ENCODE measurements at regions not wholly inside any gene's neighbourhood (a gene's known extent, or its start where the extent isn't known, plus 50 kb on each side); places are given as distances from the start of the nearest gene placed in this dataset.
A peak's percentile ranks its signal among the peaks of the same experiment; 100 is the strongest.

DNA sequence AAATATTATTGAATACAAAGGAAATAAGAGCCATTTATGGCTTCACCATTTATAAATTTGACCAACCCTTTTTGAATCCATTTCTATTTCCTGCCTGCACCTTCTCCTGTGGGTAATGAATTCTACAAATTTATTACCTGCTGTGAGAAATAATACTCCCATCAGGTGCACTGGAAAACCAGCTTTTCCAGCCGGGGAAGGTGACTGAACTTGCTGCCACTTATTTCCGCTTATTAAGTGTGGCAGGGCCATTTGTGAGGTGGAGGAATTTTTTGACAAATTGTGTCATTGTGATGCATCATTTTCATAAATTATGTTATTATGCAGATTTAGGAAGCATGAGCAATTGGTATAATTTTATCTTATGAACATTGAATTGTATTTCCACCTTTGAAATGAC is 151.1 kb downstream of the SQOR start:
- H3K4me3 ChIP-seq (ENCODE audit: low read depth, low read length, poor library complexity, severe bottlenecking) = no peak overlapping the region

DNA sequence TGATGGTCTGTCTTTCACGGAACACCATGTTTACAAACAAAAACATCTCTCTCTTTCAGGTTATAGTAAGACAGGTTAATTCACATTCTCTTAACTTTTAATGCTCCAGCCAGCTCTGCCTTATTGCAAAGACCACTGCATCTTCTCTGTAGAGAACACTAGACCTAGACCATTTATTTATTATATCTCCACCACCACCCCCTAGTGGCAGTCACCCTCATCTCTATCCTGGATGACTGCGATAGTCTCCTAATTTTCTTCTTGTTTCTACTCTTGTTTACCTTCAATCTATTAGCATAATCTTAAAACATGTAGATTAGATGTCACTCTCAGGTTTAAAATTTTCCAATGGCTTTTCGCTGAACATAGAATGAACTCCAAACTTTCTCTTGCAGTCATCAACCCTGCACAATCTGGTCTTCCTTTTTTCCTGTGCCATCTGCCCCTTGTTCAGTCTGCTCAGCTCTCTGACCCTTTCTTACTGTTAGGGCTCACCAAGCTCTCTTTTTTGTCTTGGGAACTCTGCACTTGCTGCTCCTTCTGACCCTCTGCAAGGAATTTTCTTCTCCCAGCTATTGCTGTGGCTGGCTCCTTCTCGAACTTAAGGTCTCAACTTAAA is 155.6 kb downstream of the SQOR start:
- H3K4me3 ChIP-seq (ENCODE audit: low read depth, low read length, poor library complexity, severe bottlenecking) = no peak overlapping the region
- H2AFZ ChIP-seq (ENCODE audit: low read length) = no peak overlapping the region
- no peaks in the 10 kb centered on the region for H3K79me2 ChIP-seq (ENCODE audit: insufficient read depth, low read length)
- H3K27me3 ChIP-seq (ENCODE audit: insufficient read depth, low read length) = no peaks in the 10 kb centered on the region
- H4K20me1 ChIP-seq (ENCODE audit: insufficient read depth, low read length) = no peaks in the 10 kb centered on the region
- no peak overlapping the region for H3K27ac ChIP-seq (ENCODE audit: low read depth, low read length, poor library complexity, severe bottlenecking)
- no peak overlapping the region for H3K9ac ChIP-seq (ENCODE audit: low read length)
- H3K36me3 ChIP-seq (ENCODE audit: insufficient read depth, low read length) = no peaks in the 10 kb centered on the region
- no peaks in the 10 kb centered on the region for H3F3A ChIP-seq (ENCODE audit: insufficient read depth, low read length)
- no peaks in the 10 kb centered on the region for H3K9me2 ChIP-seq (ENCODE audit: low read depth, low read length)
- no peak overlapping the region for H3K4me2 ChIP-seq (ENCODE audit: low read length)
- H3K4me1 ChIP-seq (ENCODE audit: insufficient read depth, low read length, severe bottlenecking) = no peaks in the 10 kb centered on the region
- H3K9me3 ChIP-seq (ENCODE audit: low read length) = no peaks in the 10 kb centered on the region
- TF ChIP-seq, protein P1, sequence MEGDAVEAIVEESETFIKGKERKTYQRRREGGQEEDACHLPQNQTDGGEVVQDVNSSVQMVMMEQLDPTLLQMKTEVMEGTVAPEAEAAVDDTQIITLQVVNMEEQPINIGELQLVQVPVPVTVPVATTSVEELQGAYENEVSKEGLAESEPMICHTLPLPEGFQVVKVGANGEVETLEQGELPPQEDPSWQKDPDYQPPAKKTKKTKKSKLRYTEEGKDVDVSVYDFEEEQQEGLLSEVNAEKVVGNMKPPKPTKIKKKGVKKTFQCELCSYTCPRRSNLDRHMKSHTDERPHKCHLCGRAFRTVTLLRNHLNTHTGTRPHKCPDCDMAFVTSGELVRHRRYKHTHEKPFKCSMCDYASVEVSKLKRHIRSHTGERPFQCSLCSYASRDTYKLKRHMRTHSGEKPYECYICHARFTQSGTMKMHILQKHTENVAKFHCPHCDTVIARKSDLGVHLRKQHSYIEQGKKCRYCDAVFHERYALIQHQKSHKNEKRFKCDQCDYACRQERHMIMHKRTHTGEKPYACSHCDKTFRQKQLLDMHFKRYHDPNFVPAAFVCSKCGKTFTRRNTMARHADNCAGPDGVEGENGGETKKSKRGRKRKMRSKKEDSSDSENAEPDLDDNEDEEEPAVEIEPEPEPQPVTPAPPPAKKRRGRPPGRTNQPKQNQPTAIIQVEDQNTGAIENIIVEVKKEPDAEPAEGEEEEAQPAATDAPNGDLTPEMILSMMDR (IDR thresholded peaks at IDR 0.05; ENCODE audit: low read length) = peak; percentile 71
- TF ChIP-seq EZH2 (IDR thresholded peaks at IDR 0.05; ENCODE audit: borderline replicate concordance, low read length) = no peak

More for the DNA sequence above, 151.1 kb downstream of the SQOR start:
- no peak overlapping the region for H3K27ac ChIP-seq (ENCODE audit: low read depth, low read length, poor library complexity, severe bottlenecking)
- no peaks in the 10 kb centered on the region for H3K79me2 ChIP-seq (ENCODE audit: insufficient read depth, low read length)
- H3K9ac ChIP-seq (ENCODE audit: low read length) = no peak overlapping the region
- no peaks in the 10 kb centered on the region for H3K9me3 ChIP-seq (ENCODE audit: low read length)
- H3K4me1 ChIP-seq (ENCODE audit: insufficient read depth, low read length, severe bottlenecking) = no peaks in the 10 kb centered on the region
- no peak overlapping the region for H3K4me2 ChIP-seq (ENCODE audit: low read length)
- H4K20me1 ChIP-seq (ENCODE audit: insufficient read depth, low read length) = no peaks in the 10 kb centered on the region
- H3K36me3 ChIP-seq (ENCODE audit: insufficient read depth, low read length) = no peaks in the 10 kb centered on the region
- no peaks in the 10 kb centered on the region for H3K27me3 ChIP-seq (ENCODE audit: insufficient read depth, low read length)
- no peak overlapping the region for H2AFZ ChIP-seq (ENCODE audit: low read length)
- no peaks in the 10 kb centered on the region for H3F3A ChIP-seq (ENCODE audit: insufficient read depth, low read length)
- no peak for TF ChIP-seq EZH2 (IDR thresholded peaks at IDR 0.05; ENCODE audit: borderline replicate concordance, low read length)
- TF ChIP-seq, protein P1 (IDR thresholded peaks at IDR 0.05; ENCODE audit: low read length) = no peak
- H3K9me2 ChIP-seq (ENCODE audit: low read depth, low read length) = no peaks in the 10 kb centered on the region

DNA sequence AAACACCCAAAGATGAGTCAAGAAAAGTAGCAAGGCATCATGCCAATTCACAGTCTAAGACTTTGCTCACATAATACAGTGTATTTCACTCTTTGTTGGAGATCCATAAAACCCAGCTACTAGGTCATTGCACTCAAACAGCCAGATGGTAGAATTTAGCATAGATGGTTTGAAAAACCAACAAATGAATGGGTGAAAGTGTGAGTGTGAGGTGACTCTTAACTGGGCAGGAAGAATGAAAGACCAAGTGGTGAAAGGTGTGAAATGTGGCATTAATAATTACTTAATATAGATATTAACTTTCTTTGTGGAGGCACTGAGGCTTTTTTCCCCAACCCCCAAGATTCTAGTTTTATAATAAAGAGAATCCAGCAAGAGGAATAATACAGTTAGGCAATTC is 159.5 kb downstream of the SQOR start:
- Histone ChIP-seq H3K4me1 (ENCODE audit: insufficient read depth, low read length, severe bottlenecking) (no peaks in the 10 kb centered on the region), H2AFZ (ENCODE audit: low read length) (no peak overlapping the region), H3K4me2 (ENCODE audit: low read length) (no peak overlapping the region)

More for the DNA sequence above, 159.5 kb downstream of the SQOR start:
- no peak overlapping the region for H3K27ac ChIP-seq (ENCODE audit: low read depth, low read length, poor library complexity, severe bottlenecking)
- TF ChIP-seq, protein P1 (IDR thresholded peaks at IDR 0.05; ENCODE audit: low read length) = no peak
- H3K4me3 ChIP-seq (ENCODE audit: low read depth, low read length, poor library complexity, severe bottlenecking) = no peak overlapping the region
- no peaks in the 10 kb centered on the region for H3K36me3 ChIP-seq (ENCODE audit: insufficient read depth, low read length)
- H3K79me2 ChIP-seq (ENCODE audit: insufficient read depth, low read length) = no peaks in the 10 kb centered on the region
- no peaks in the 10 kb centered on the region for H3K9me3 ChIP-seq (ENCODE audit: low read length)
- no peak overlapping the region for H3K9ac ChIP-seq (ENCODE audit: low read length)
- no peaks in the 10 kb centered on the region for H3K9me2 ChIP-seq (ENCODE audit: low read depth, low read length)
- no peaks in the 10 kb centered on the region for H4K20me1 ChIP-seq (ENCODE audit: insufficient read depth, low read length)
- H3F3A ChIP-seq (ENCODE audit: insufficient read depth, low read length) = no peaks in the 10 kb centered on the region
- no peaks in the 10 kb centered on the region for H3K27me3 ChIP-seq (ENCODE audit: insufficient read depth, low read length)
